ENCODE measurements at regions not wholly inside any gene's neighbourhood (a gene's known extent, or its start where the extent isn't known, plus 50 kb on each side); places are given as distances from the start of the nearest gene placed in this dataset.

DNA sequence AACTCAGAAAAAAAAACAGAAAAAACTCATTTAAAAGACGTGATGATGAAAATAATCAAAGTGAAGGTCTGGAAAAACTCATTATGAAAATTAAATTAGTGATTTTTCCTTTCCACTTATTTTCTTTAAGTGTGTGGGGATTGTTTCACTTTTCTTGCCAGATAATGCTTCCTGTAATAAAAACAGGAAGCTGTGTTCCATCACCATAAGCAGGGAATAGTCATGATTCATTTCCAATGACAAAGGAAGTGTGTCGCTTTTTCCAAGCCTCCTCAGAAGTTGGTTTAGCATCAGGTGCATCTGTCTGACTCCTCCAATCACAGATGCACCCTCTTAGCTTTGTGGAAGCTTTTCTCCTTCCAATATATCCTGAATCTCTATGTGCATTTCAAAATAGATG, 2068.7 kb downstream of the MAT2B start:
- TF ChIP-seq, protein P1, sequence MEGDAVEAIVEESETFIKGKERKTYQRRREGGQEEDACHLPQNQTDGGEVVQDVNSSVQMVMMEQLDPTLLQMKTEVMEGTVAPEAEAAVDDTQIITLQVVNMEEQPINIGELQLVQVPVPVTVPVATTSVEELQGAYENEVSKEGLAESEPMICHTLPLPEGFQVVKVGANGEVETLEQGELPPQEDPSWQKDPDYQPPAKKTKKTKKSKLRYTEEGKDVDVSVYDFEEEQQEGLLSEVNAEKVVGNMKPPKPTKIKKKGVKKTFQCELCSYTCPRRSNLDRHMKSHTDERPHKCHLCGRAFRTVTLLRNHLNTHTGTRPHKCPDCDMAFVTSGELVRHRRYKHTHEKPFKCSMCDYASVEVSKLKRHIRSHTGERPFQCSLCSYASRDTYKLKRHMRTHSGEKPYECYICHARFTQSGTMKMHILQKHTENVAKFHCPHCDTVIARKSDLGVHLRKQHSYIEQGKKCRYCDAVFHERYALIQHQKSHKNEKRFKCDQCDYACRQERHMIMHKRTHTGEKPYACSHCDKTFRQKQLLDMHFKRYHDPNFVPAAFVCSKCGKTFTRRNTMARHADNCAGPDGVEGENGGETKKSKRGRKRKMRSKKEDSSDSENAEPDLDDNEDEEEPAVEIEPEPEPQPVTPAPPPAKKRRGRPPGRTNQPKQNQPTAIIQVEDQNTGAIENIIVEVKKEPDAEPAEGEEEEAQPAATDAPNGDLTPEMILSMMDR (IDR thresholded peaks at IDR 0.05), result no peak
- TF ChIP-seq, protein P2, sequence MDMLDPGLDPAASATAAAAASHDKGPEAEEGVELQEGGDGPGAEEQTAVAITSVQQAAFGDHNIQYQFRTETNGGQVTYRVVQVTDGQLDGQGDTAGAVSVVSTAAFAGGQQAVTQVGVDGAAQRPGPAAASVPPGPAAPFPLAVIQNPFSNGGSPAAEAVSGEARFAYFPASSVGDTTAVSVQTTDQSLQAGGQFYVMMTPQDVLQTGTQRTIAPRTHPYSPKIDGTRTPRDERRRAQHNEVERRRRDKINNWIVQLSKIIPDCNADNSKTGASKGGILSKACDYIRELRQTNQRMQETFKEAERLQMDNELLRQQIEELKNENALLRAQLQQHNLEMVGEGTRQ (CRISPR knock-in tag; IDR thresholded peaks at IDR 0.05), result no peak
- no peak for TF ChIP-seq JUN (CRISPR knock-in tag; IDR thresholded peaks at IDR 0.05)
- TF ChIP-seq, protein P3, sequence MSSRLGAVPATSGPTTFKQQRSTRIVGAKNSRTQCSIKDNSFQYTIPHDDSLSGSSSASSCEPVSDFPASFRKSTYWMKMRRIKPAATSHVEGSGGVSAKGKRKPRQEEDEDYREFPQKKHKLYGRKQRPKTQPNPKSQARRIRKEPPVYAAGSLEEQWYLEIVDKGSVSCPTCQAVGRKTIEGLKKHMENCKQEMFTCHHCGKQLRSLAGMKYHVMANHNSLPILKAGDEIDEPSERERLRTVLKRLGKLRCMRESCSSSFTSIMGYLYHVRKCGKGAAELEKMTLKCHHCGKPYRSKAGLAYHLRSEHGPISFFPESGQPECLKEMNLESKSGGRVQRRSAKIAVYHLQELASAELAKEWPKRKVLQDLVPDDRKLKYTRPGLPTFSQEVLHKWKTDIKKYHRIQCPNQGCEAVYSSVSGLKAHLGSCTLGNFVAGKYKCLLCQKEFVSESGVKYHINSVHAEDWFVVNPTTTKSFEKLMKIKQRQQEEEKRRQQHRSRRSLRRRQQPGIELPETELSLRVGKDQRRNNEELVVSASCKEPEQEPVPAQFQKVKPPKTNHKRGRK (CRISPR knock-in tag; IDR thresholded peaks at IDR 0.05; ENCODE audit: borderline replicate concordance), result no peak
